Keratinocyte (primary cell): ENCODE measurements at regions not wholly inside any gene's neighbourhood (a gene's known extent, or its start where the extent isn't known, plus 50 kb on each side); places are given as distances from the start of the nearest gene placed in this dataset.

Source experiments
- EZH2 ChIP-seq: IDR thresholded peaks from one replicate; pipeline ENCODE4 v1.6.1; 2012; ENCODE audit warnings: inconsistent platforms, mild to moderate bottlenecking, low read length, moderate library complexity
- TF ChIP-seq, protein P1 (sequence below), 3 experiments: IDR thresholded peaks in 1 of 3; conservative IDR thresholded peaks in 1 of 3; optimal IDR thresholded peaks in 1 of 3; 2 replicates in 2 of 3; 3 replicates in 1 of 3; pipeline versions ENCODE3 to v1.5.1; 2011; ENCODE audit warnings: low read length in 3 of 3, mild to moderate bottlenecking in 3 of 3, moderate library complexity in 2 of 3, control low read depth in 1 of 3, inconsistent platforms in 1 of 3; ENCODE audit not compliant: insufficient read depth in 2 of 3; ENCODE audit errors: extremely low read depth in 1 of 3

DNA sequence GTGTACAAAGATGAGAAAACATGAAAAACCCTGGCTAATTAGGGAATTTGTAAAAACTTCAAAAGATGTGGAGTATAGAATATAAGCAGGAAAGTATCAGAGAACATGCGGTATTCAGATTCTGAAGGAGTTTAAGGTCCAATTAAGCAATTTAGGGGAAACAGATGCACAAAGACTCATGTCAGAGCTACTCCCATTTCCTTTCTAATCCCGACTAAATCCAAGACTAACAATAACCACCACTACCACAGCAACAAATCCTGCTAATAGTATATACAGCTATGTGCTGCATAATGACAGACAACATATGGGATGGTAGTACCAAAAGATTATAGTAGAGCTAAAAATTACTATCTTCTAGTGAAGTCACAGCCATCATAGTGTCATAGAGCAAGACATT is 102.1 kb downstream of the LURAP1L start:
- TF ChIP-seq, protein P1, sequence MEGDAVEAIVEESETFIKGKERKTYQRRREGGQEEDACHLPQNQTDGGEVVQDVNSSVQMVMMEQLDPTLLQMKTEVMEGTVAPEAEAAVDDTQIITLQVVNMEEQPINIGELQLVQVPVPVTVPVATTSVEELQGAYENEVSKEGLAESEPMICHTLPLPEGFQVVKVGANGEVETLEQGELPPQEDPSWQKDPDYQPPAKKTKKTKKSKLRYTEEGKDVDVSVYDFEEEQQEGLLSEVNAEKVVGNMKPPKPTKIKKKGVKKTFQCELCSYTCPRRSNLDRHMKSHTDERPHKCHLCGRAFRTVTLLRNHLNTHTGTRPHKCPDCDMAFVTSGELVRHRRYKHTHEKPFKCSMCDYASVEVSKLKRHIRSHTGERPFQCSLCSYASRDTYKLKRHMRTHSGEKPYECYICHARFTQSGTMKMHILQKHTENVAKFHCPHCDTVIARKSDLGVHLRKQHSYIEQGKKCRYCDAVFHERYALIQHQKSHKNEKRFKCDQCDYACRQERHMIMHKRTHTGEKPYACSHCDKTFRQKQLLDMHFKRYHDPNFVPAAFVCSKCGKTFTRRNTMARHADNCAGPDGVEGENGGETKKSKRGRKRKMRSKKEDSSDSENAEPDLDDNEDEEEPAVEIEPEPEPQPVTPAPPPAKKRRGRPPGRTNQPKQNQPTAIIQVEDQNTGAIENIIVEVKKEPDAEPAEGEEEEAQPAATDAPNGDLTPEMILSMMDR (optimal IDR thresholded peaks at IDR 0.05 in 1 of 3, IDR thresholded peaks at IDR 0.05 in 1 of 3, conservative IDR thresholded peaks at IDR 0.05 in 1 of 3; ENCODE audit: extremely low read depth in 1 of 3, insufficient read depth in 2 of 3, low read length in 3 of 3), result no peak
- TF ChIP-seq EZH2, result no peak
